GM21447 (cell line): ENCODE measurements at regions not wholly inside any gene's neighbourhood (a gene's known extent, or its start where the extent isn't known, plus 50 kb on each side); places are given as distances from the start of the nearest gene placed in this dataset.

Source experiments
- ATAC-seq: cut with Tn5 transposase; IDR thresholded peaks from one replicate; pipeline ENCODE4 v1.9.1; 2021; ENCODE audit not compliant: unreplicated experiment

GRCh38 chr9:28781481-28781880 lies 1208.2 kb upstream of the C9orf72 start:
- ATAC-seq, result no peak

- ATAC-seq, result no peak
Measured at GRCh38 chr9:28782630-28783029, 1209.3 kb upstream of the C9orf72 start.

GRCh38 chr9:28792716-28793115 lies 1219.4 kb upstream of the C9orf72 start:
- ATAC-seq, result no peak

GRCh38 chr9:28799876-28800275 lies 1226.6 kb upstream of the C9orf72 start:
- no peak for ATAC-seq

GRCh38 chr9:28801144-28801799 lies 1228.0 kb upstream of the C9orf72 start:
- ATAC-seq, result no peak

GRCh38 chr9:28805197-28805596 lies 1231.9 kb upstream of the C9orf72 start:
- no peak for ATAC-seq

GRCh38 chr9:28808042-28808441 lies 1234.8 kb upstream of the C9orf72 start:
- no peak for ATAC-seq

GRCh38 chr9:28810388-28811075 lies 1237.3 kb upstream of the C9orf72 start:
- no peak for ATAC-seq

- ATAC-seq, result no peak
Measured at GRCh38 chr9:28820741-28821140, 1247.5 kb upstream of the C9orf72 start.

- no peak for ATAC-seq
Measured at GRCh38 chr9:28821240-28821639, 1248.0 kb upstream of the C9orf72 start.

GRCh38 chr9:28824432-28824963 lies 1251.2 kb upstream of the C9orf72 start:
- no peak for ATAC-seq

GRCh38 chr9:28832168-28832770 lies 1259.0 kb upstream of the C9orf72 start:
- ATAC-seq, result no peak

GRCh38 chr9:28834156-28834555 lies 1260.9 kb upstream of the C9orf72 start:
- ATAC-seq, result no peak

- no peak for ATAC-seq
Measured at GRCh38 chr9:28839778-28840430, 1266.6 kb upstream of the C9orf72 start.

GRCh38 chr9:28841775-28842174 lies 1268.5 kb upstream of the C9orf72 start:
- ATAC-seq, result no peak

GRCh38 chr9:28847331-28847730 lies 1274.0 kb upstream of the C9orf72 start:
- no peak for ATAC-seq

GRCh38 chr9:28848671-28849070 lies 1275.4 kb upstream of the C9orf72 start:
- no peak for ATAC-seq

- ATAC-seq, result no peak
Measured at GRCh38 chr9:28853477-28853876, 1280.2 kb upstream of the C9orf72 start.

GRCh38 chr9:28866951-28867350 lies 1293.7 kb upstream of the C9orf72 start:
- no peak for ATAC-seq

GRCh38 chr9:28868228-28868990 lies 1295.1 kb upstream of the C9orf72 start:
- ATAC-seq, result no peak

GRCh38 chr9:28882529-28882928 lies 1309.2 kb upstream of the C9orf72 start:
- ATAC-seq, result no peak
